GM12878 (cell line): ENCODE measurements at regions not wholly inside any gene's neighbourhood (a gene's known extent, or its start where the extent isn't known, plus 50 kb on each side); places are given as distances from the start of the nearest gene placed in this dataset.

Source experiments
- CBX5 ChIP-seq: sonication (generic); IDR thresholded peaks from 2 replicates; pipeline ENCODE4 v1.6.1; 2016; ENCODE audit warnings: low read depth, moderate library complexity, mild to moderate bottlenecking, inconsistent platforms
- EED ChIP-seq: sonication (generic); IDR thresholded peaks from 2 replicates; pipeline ENCODE4 v1.6.1; 2016; ENCODE audit warnings: antibody characterized with exemption, low read depth
- NBN ChIP-seq: fragments of 450-650 bp; IDR thresholded peaks from 2 replicates; pipeline ENCODE4 v1.6.1; 2016
- NFIC ChIP-seq: IDR thresholded peaks from 2 replicates; pipeline ENCODE4 v1.6.1; 2012; ENCODE audit warnings: low read depth, mild to moderate bottlenecking, inconsistent platforms, low read length, moderate library complexity
- NFXL1 ChIP-seq: fragments of 450-650 bp; IDR thresholded peaks from 2 replicates; pipeline ENCODE4 v1.6.1; 2017; ENCODE audit warnings: antibody characterized with exemption, mild to moderate bottlenecking, borderline replicate concordance
- SP1 ChIP-seq: IDR thresholded peaks from one replicate; pipeline ENCODE4 v1.6.1; 2011; ENCODE audit warnings: low read depth, low read length
- ZSCAN29 ChIP-seq: fragments of 450-650 bp; IDR thresholded peaks from 2 replicates; pipeline ENCODE4 v1.6.1; 2017; ENCODE audit warnings: mild to moderate bottlenecking, moderate library complexity
- TF ChIP-seq, protein P1 (sequence below), 3 experiments: IDR thresholded peaks in 2 of 3; conservative IDR thresholded peaks in 1 of 3; 2 replicates each; pipeline ENCODE4 v1.5.1; 2011; ENCODE audit warnings: low read depth in 3 of 3, low read length in 3 of 3, mild to moderate bottlenecking in 3 of 3, control low read depth in 2 of 3, moderate library complexity in 2 of 3, inconsistent platforms in 1 of 3, mixed read lengths in 1 of 3; ENCODE audit not compliant: control insufficient read depth in 2 of 3, insufficient read depth in 1 of 3; ENCODE audit errors: extremely low read depth in 1 of 3
- TF ChIP-seq, protein P2 (sequence below): fragments of 450-650 bp; IDR thresholded peaks from 2 replicates; pipeline ENCODE4 v1.6.1; 2016; ENCODE audit warnings: mild to moderate bottlenecking, moderate library complexity, borderline replicate concordance
- TF ChIP-seq, protein P3 (sequence below): fragments of 450-650 bp; formaldehyde crosslinking; IDR thresholded peaks from 2 replicates; pipeline ENCODE4 v1.5.0; 2022; ENCODE audit warnings: mild to moderate bottlenecking, missing genetic modification characterization
- TF ChIP-seq, protein P4 (sequence below): fragments of 450-650 bp; IDR thresholded peaks from 2 replicates; pipeline ENCODE4 v1.6.1; 2014; ENCODE audit warnings: mild to moderate bottlenecking

DNA sequence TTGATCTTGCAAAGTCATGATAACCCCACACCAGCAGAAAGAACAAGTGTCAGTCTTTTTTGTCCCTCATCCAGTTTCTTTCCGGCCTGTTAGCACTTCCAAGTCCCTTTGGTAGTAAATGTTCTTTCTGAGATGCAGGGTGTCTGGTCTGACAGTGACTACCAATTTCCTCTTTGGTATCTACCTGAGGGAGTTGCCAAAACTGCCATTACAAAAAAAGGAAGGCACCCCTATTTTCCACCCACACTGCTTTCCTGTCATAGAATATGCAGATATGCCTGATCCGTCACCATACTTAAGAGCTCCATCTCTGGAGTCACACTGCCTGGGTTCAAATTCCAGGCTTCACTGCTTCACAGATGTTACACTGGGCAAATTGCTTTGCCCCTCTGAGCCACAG lies 72.4 kb downstream of the ZNF281 start (continued):
- TF ChIP-seq, protein P1, sequence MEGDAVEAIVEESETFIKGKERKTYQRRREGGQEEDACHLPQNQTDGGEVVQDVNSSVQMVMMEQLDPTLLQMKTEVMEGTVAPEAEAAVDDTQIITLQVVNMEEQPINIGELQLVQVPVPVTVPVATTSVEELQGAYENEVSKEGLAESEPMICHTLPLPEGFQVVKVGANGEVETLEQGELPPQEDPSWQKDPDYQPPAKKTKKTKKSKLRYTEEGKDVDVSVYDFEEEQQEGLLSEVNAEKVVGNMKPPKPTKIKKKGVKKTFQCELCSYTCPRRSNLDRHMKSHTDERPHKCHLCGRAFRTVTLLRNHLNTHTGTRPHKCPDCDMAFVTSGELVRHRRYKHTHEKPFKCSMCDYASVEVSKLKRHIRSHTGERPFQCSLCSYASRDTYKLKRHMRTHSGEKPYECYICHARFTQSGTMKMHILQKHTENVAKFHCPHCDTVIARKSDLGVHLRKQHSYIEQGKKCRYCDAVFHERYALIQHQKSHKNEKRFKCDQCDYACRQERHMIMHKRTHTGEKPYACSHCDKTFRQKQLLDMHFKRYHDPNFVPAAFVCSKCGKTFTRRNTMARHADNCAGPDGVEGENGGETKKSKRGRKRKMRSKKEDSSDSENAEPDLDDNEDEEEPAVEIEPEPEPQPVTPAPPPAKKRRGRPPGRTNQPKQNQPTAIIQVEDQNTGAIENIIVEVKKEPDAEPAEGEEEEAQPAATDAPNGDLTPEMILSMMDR (IDR thresholded peaks at IDR 0.05 in 2 of 3, conservative IDR thresholded peaks at IDR 0.05 in 1 of 3; ENCODE audit: control insufficient read depth in 2 of 3, extremely low read depth in 1 of 3, insufficient read depth in 1 of 3, low read depth in 3 of 3, low read length in 3 of 3): no peak
- TF ChIP-seq NBN (no peak), NFXL1 (no peak), CBX5 (no peak), EED (no peak), NFIC (no peak), ZSCAN29 (no peak), SP1 (no peak)
- TF ChIP-seq, protein P2, sequence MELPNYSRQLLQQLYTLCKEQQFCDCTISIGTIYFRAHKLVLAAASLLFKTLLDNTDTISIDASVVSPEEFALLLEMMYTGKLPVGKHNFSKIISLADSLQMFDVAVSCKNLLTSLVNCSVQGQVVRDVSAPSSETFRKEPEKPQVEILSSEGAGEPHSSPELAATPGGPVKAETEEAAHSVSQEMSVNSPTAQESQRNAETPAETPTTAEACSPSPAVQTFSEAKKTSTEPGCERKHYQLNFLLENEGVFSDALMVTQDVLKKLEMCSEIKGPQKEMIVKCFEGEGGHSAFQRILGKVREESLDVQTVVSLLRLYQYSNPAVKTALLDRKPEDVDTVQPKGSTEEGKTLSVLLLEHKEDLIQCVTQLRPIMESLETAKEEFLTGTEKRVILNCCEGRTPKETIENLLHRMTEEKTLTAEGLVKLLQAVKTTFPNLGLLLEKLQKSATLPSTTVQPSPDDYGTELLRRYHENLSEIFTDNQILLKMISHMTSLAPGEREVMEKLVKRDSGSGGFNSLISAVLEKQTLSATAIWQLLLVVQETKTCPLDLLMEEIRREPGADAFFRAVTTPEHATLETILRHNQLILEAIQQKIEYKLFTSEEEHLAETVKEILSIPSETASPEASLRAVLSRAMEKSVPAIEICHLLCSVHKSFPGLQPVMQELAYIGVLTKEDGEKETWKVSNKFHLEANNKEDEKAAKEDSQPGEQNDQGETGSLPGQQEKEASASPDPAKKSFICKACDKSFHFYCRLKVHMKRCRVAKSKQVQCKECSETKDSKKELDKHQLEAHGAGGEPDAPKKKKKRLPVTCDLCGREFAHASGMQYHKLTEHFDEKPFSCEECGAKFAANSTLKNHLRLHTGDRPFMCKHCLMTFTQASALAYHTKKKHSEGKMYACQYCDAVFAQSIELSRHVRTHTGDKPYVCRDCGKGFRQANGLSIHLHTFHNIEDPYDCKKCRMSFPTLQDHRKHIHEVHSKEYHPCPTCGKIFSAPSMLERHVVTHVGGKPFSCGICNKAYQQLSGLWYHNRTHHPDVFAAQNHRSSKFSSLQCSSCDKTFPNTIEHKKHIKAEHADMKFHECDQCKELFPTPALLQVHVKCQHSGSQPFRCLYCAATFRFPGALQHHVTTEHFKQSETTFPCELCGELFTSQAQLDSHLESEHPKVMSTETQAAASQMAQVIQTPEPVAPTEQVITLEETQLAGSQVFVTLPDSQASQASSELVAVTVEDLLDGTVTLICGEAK: no peak
- TF ChIP-seq, protein P3, sequence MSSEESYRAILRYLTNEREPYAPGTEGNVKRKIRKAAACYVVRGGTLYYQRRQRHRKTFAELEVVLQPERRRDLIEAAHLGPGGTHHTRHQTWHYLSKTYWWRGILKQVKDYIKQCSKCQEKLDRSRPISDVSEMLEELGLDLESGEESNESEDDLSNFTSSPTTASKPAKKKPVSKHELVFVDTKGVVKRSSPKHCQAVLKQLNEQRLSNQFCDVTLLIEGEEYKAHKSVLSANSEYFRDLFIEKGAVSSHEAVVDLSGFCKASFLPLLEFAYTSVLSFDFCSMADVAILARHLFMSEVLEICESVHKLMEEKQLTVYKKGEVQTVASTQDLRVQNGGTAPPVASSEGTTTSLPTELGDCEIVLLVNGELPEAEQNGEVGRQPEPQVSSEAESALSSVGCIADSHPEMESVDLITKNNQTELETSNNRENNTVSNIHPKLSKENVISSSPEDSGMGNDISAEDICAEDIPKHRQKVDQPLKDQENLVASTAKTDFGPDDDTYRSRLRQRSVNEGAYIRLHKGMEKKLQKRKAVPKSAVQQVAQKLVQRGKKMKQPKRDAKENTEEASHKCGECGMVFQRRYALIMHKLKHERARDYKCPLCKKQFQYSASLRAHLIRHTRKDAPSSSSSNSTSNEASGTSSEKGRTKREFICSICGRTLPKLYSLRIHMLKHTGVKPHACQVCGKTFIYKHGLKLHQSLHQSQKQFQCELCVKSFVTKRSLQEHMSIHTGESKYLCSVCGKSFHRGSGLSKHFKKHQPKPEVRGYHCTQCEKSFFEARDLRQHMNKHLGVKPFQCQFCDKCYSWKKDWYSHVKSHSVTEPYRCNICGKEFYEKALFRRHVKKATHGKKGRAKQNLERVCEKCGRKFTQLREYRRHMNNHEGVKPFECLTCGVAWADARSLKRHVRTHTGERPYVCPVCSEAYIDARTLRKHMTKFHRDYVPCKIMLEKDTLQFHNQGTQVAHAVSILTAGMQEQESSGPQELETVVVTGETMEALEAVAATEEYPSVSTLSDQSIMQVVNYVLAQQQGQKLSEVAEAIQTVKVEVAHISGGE (CRISPR knock-in tag): no peak
- TF ChIP-seq, protein P4, sequence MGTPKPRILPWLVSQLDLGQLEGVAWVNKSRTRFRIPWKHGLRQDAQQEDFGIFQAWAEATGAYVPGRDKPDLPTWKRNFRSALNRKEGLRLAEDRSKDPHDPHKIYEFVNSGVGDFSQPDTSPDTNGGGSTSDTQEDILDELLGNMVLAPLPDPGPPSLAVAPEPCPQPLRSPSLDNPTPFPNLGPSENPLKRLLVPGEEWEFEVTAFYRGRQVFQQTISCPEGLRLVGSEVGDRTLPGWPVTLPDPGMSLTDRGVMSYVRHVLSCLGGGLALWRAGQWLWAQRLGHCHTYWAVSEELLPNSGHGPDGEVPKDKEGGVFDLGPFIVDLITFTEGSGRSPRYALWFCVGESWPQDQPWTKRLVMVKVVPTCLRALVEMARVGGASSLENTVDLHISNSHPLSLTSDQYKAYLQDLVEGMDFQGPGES: no peak
